SHP77 (cell line): ENCODE measurements at regions not wholly inside any gene's neighbourhood (a gene's known extent, or its start where the extent isn't known, plus 50 kb on each side); places are given as distances from the start of the nearest gene placed in this dataset.

Source experiments
- DNase-seq, 2 experiments: peaks; one replicate each; lab custom pipeline; 2025; lab: John Stamatoyannopoulos, UW

GRCh38 chr3:42037318-42037945 lies 53.7 kb upstream of the TRAK1 start:
- DNase-seq = no peak

- no peak for DNase-seq
Observed at GRCh38 chr3:42036483-42036823, 54.7 kb upstream of the TRAK1 start.

GRCh38 chr3:42035816-42036482 lies 55.2 kb upstream of the TRAK1 start:
- no peak for DNase-seq

GRCh38 chr3:42035007-42035406 lies 56.1 kb upstream of the TRAK1 start:
- DNase-seq = no peak

GRCh38 chr3:42033741-42034140 lies 57.4 kb upstream of the TRAK1 start:
- DNase-seq = no peak

- peak in 1 of 2 experiments; percentile 8 for DNase-seq
Observed at GRCh38 chr3:42032693-42033349, 58.3 kb upstream of the TRAK1 start.

- DNase-seq = no peak
Observed at GRCh38 chr3:42031808-42032480, 59.2 kb upstream of the TRAK1 start.

GRCh38 chr3:42028474-42028873 lies 62.7 kb upstream of the TRAK1 start:
- no peak for DNase-seq

- no peak for DNase-seq
Observed at GRCh38 chr3:42027571-42027970, 63.6 kb upstream of the TRAK1 start.

GRCh38 chr3:42025370-42026138 lies 63.7 kb upstream of the ULK4 start:
- peak; percentile 89 to 93 for DNase-seq

- no peak for DNase-seq
Observed at GRCh38 chr3:42024591-42025351, 62.9 kb upstream of the ULK4 start.

- no peak for DNase-seq
Observed at GRCh38 chr3:42023380-42023779, 61.5 kb upstream of the ULK4 start.

- no peak for DNase-seq
Observed at GRCh38 chr3:42022355-42022754, 60.5 kb upstream of the ULK4 start.

GRCh38 chr3:42020684-42021307 lies 58.9 kb upstream of the ULK4 start:
- DNase-seq = no peak

GRCh38 chr3:42019953-42020260 lies 58.0 kb upstream of the ULK4 start:
- no peak for DNase-seq

GRCh38 chr3:42019144-42019952 lies 57.4 kb upstream of the ULK4 start:
- DNase-seq = no peak

GRCh38 chr3:42014921-42015533 lies 53.1 kb upstream of the ULK4 start:
- DNase-seq = peak in 1 of 2 experiments; percentile 14

- DNase-seq = peak in 1 of 2 experiments; percentile 23
Observed at GRCh38 chr3:42014458-42014920, 52.6 kb upstream of the ULK4 start.

- DNase-seq = peak in 1 of 2 experiments; percentile 8
Observed at GRCh38 chr3:42013691-42014457, 52.0 kb upstream of the ULK4 start.
